NOMO-1 treated with dmso at 0.1 percent for 144 hours (cell line): ENCODE measurements at regions not wholly inside any gene's neighbourhood (a gene's known extent, or its start where the extent isn't known, plus 50 kb on each side); places are given as distances from the start of the nearest gene placed in this dataset.
"Not testable (repeated sequence)": the region's sequence is repeated elsewhere in the genome, so short reads cannot be mapped to it uniquely, and the experiment has no call there.

Experiments used
- DNase-seq: peaks from one replicate; lab custom pipeline; 2025; ENCODE audit not compliant: unreplicated experiment; lab: John Stamatoyannopoulos, UW

DNA sequence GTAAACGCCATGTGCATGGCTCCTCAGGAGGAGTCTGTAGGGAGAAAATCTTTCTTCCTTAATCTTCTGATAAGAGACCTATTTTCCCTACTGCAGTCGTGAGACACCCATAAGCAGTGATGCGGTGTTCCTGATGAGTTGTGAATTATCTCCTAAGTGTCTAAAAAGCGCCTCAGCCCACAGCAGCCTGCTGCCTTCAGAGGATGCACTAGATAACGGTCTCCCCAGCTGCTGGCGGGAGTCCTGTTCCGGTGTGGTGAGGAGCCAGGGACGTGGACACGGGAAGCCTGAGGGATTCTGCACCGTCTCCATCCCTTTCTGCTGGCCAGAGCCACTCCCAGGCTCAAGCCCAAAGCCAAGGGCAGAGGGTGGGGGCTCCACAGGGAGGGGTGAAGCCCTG lies 240.9 kb upstream of the SFSWAP start:
- not testable (repeated sequence) for DNase-seq

DNA sequence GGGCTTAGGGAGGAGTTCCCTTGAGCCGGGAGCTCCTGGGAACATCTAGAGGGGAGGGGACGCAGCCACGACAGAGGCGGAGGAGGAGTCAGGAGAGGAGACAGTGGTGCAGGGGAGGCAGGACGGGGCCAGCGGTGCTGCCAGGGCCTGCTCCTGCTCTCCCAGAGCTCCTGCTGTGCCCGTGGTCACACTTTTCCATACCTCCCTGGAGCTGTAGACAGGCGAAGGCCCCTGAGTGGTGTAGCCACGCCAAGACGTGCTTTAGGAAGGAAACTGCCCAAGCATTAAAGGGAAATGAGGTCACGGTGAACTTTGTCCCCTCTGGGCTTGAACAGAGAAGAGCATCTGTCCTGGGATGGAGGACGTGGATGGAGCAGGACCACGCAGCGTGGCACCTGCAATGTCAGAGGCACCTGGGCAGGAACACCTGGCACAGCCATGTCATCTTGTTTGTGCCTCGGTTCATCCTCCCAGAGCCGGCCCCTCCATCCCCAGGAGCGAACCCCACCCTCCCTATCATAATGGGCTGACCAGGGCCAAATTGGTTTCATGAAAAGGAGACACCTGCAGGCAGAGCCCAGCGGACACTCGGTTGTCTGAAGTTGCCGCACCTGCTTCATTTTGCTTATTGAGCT lies 239.5 kb upstream of the SFSWAP start:
- no peak for DNase-seq

- no peak for DNase-seq
Observed at GRCh38 chr12:131471946-131472732, 238.8 kb upstream of the SFSWAP start.

DNA sequence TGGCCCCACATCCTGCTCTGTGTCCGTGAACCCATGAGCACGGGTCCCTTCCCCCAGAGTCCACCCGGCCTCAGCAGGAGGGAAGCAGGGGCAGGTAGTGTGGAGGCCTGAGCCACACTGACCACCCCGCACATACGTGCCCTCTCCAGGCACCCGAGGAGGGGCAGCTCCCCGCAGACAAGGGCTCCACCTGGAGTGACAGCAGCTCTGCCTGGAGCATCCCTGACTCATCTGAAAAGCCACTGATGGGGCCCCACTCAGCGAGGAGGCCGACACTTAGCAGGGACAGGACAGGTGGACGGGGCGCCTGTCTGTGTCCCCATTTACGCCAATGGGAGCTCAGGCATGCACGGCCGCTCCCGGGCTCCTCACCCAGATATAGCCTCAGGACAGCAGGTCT lies 237.6 kb upstream of the SFSWAP start:
- no peak for DNase-seq

DNA sequence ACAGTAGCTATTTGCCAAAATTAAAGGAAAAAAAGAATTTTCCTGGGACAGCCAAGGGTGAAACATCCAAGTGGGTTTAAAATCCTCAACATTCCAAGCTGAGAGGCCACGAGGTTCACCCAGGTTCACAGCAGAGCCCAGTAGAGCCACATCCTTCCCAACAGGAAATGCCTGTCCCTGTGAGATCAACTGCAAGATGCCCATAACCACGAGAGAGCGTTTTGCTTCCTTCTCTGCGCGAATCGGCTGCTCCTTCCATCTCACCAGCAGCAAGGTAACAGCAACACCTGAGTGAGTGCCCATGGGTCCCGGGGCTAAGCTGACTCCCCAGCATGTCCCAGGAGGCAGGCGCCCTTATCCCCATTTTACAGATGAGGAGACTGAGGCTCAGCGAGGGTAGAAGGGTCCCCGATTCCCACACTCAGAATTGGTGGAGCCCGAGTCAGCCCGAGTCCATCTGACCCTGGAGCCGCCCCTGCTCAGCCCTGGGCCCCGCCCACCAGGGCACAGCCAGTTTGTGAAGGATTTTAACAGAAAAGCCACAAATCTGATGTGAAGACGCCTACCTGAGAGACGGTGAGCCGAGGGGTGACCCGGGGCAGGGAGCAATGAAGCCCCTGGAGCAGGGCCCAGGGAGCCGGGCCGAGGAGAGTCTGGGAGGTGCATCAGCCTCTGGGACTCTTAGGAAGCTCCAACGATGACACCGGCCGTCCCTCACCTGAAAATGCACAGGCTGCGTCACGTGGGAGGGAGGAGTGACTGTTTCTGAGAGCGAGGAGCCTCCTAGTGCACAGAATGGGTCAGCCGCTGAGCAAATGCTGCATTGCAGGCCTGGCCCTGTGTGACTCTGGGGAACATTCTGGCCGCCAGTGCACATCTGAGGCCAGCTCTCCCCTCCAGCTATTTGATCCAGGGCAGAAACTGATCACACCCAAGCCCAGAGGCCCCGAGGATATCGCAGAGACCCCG lies 236.9 kb upstream of the SFSWAP start:
- DNase-seq, result no peak

DNA sequence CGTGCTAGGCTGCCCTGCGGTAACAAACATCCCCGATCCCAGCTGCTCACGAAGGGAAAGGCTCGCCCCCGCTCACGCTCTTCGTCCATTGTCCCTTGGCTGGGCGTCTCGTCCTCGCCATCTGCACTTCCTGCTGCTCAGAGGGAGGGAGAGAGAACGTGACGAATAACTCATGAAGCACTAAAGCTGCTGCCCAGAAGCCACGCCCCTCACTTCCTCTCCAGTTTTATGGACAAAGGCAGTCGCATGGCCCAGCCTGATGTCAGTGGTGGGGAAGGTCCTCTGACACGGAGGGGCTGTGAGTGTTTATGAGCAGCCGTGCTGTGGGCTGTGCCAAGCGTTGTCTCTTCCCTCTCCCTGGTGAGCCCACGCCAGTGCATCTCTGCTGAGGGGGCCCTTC lies 235.9 kb upstream of the SFSWAP start:
- not testable (repeated sequence) for DNase-seq

- DNase-seq, result no peak
Observed at GRCh38 chr12:131477613-131478012, 233.3 kb upstream of the SFSWAP start.

DNA sequence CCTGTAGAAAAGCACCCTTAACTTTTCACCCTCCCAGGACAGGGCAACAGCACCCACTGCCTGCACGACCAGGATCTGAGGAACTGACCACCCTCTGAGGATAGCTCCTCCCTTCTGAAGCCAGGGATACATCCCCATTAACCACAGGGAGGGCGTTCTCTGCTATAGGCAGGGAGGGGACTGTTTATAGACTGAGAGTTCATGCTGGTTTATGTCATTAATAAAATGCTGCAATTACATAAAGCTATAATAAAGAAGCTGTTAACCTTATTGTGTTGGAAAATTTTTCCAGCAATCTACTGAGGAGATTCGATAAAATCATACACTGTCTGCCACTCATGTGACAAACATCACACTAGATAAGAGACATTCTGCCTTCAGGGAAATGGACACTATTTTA lies 232.4 kb upstream of the SFSWAP start:
- DNase-seq, result no peak

GRCh38 chr12:131482199-131482598 lies 228.7 kb upstream of the SFSWAP start:
- DNase-seq, result no peak

DNA sequence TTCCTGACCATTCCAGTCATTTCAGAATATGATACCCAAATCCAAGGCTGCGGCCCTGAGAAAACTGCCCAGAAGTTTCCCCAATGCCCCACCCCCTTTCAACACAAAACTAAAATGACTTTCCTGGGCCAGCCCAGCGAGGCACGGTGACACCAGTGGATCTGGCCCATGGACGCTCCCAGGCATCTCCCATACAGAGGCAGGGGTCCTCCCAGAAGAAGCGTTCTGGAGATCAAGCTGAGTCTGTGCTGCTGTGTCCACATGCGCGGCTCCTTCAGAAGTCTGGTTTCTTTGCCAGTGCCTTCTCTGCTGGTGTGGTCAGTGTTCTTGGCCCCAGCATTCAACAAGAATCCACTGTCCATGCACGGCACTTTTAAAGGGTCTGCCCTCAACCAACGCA lies 228.2 kb upstream of the SFSWAP start:
- DNase-seq, result no peak

DNA sequence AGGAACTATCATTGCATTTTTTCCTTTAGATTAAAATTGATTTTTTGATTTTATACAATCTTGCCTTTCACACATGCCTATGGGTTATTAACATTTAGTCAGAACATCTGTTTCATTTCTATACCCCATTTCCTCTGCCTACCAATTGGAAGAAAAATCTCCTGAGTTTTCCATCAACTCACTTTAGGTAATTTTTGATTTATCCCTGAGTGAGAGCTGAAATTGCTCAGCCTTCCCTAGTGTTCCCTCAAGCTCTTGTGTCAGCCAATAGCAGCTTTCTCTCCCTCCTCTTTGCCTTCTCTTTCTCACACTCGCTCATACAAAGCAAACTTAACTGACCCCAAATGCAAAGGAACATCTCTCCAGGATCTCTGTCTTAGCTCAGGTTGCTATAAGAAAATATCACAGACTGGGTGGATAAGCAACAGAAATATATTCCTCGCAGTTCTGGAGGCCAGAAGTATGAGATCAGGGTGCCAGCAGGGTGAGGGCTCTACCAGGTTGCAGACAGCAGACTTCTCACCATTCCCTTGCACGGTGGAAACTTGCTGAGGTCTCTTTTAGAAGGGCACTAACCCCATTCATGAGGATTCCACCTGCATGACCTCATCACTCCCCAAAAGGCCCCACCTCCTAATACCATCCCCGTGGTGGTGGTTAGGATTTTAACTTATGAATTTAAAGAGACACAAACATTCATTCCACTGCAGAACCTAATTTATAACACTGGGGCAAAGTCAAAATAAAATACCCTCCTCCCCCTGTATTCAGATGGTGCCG lies 224.2 kb upstream of the SFSWAP start:
- DNase-seq, result no peak

- DNase-seq, result no peak
Observed at GRCh38 chr12:131487388-131488124, 223.3 kb upstream of the SFSWAP start.

DNA sequence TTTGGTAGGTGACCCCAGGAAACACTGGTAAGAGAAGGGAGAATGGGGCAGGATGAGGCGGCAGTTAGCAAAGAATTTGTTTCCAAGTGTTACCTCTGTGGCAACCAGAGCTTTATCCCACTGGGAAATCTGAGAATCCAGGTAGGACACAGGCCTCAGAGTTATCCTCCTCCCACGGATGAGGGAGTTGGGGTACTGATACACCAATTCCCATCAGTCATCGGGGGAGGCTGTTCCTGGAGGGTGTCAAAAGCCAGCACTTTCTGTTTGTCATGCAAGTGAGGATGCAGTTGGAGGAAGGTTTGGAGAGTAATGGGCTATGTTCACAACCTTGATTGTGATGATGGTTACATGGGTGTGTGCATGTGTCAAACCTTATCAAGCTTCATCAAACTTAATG lies 221.2 kb upstream of the SFSWAP start:
- no peak for DNase-seq

DNA sequence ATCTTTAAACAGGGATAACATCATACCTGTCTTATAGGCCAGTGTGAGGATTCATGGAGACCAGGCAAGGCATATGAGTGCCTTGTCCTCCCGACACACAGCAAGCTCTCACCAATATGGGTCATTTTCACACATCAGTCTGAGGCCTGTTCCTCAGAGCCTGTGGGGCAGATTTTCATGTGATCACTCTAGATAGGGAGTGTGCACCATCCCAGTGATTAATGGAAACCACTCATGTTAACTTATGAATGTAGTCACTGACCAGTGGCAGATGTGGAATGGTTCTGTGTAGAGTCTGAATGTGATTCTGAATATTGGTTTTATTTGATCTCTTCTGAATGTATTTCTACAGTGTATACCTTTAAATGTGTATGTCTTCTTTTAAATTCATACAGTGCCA lies 219.7 kb upstream of the SFSWAP start:
- no peak for DNase-seq

DNA sequence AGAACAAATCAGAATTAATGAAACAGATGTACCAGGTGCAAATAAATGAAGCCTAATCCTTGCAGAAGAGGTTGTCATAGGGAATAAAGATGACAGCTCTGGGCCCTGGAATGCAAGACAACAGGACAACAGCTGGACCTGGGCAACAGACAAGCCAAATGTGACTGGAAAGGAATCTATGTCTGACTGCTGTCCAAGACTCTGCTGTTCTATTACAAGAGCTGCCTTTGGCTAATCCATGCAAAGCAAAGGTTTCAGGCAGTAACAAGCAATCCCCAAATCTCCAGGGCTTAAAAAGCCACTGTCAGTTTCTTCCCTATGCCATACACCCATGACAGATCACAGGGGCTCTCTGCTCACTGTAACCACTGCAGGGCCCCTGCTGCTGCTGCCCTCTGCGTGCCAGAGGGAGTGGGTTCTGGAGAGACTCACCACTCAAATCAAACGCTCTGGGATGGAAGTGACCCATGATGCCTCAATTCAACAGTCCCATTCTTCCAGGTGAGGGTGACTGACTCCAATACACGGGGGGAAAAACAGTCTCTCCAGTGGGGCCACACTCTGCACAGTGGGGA lies 218.9 kb upstream of the SFSWAP start:
- no peak for DNase-seq

GRCh38 chr12:131493068-131493826 lies 217.6 kb upstream of the SFSWAP start:
- DNase-seq, result no peak

DNA sequence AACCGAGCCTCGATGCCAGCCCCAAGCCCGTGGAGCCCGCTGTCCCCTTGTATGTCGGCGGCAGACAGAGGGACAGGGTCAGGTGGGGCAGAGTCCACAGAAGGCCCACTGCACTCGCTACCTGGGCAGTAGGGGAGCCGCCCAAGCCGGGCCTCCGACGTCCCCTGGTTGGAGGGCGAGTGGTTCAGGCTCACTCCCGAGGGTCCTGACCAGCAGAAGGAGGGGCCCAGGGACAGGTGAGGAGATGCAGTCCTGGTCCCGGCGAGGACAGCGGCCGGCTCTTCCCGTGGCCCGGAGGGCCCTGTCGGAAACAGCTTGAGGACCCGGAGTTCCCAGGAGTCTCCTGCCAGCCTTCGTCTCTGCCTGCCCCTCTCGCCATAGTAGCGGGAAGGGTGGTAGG lies 216.7 kb upstream of the SFSWAP start:
- DNase-seq, result no peak

- no peak for DNase-seq
Observed at GRCh38 chr12:131494741-131495524, 216.0 kb upstream of the SFSWAP start.
